HepG2 (cell line): ENCODE measurements at regions not wholly inside any gene's neighbourhood (a gene's known extent, or its start where the extent isn't known, plus 50 kb on each side); places are given as distances from the start of the nearest gene placed in this dataset.

ENCODE experiments used
- ATAC-seq: fragments of 200-7000 bp; cut with Tn5 transposase; 3 replicates; pipeline ENCODE4 v1.9.1; 2020; ENCODE audit warnings: mild to moderate bottlenecking, moderate library complexity
- BruUV-seq: library from RNA; stranded (reverse); fragments of 400-500 nt; replicated peaks from 2 replicates; lab custom pipeline; 2021; lab: Mats Ljungman, UMichigan
- CTCF ChIA-PET: fragments of 300-600 bp; formaldehyde crosslinking; extraction: SDS; loops from one replicate; lab custom pipeline; 2021; ENCODE audit warnings: low total read pairs, inconsistent platforms, low intra/inter-chr PET ratio; lab: Yijun Ruan, JAX
- POLR2A ChIA-PET: fragments of 350-600 bp; sonication (Branson Sonifier 250); formaldehyde crosslinking; loops from one replicate; lab custom pipeline; 2020; ENCODE audit warnings: antibody characterized with exemption, inconsistent platforms; lab: Yijun Ruan, JAX
- DNase-seq: peaks from one replicate; pipeline ENCODE4 v3.0.0-alpha.2; 2015; ENCODE audit warnings: low spot score
- FAIRE-seq: peaks from 3 replicates; lab custom pipeline; 2011; peaks lifted over from hg19 to GRCh38; lab: Jason Lieb, UNC
- H2AFZ ChIP-seq: one replicate; pipeline ENCODE4 v1.6.1; 2011; ENCODE audit warnings: low read length, inconsistent platforms
- H3K27ac ChIP-seq: fragments of 300-600 bp; 3 replicates; pipeline ENCODE4 v1.8.0; 2011; ENCODE audit warnings: mixed run types, mild to moderate bottlenecking, mixed read lengths, low read length, inconsistent platforms; ENCODE audit not compliant: insufficient read depth; ENCODE audit errors: extremely low read length
- H3K27me3 ChIP-seq, 2 experiments: fragments of 200-600 bp in 1 of 2; 2 replicates in 1 of 2; 3 replicates in 1 of 2; pipeline versions ENCODE4 v1.6.0 to v1.8.0; 2011; ENCODE audit warnings: low read length in 2 of 2, mild to moderate bottlenecking in 2 of 2, moderate library complexity in 2 of 2, inconsistent platforms in 1 of 2; ENCODE audit not compliant: insufficient read depth in 2 of 2, control insufficient read depth in 1 of 2
- H3K36me3 ChIP-seq, 2 experiments: fragments of 200-600 bp in 1 of 2; replicated peaks in 1 of 2; 2 replicates in 1 of 2; 3 replicates in 1 of 2; pipeline versions ENCODE4 v1.5.1 to v1.8.0; 2011; ENCODE audit warnings: low read length in 2 of 2, inconsistent platforms in 1 of 2; ENCODE audit not compliant: insufficient read depth in 2 of 2, control insufficient read depth in 1 of 2
- H3K4me1 ChIP-seq: 2 replicates; pipeline ENCODE4 v1.5.1; 2012; ENCODE audit warnings: low read length, inconsistent platforms; ENCODE audit not compliant: insufficient read depth
- H3K4me2 ChIP-seq: 2 replicates; pipeline ENCODE4 v1.6.0; 2011; ENCODE audit warnings: low read depth, low read length, inconsistent platforms
- H3K4me3 ChIP-seq, 3 experiments: fragments of 200-600 bp in 1 of 3; sonication (generic), shearing (Covaris generic) in 1 of 3; replicated peaks in 1 of 3; 2 replicates each; pipeline ENCODE4 v1.5.1; 2011 to 2016; ENCODE audit warnings: low read length in 3 of 3, inconsistent platforms in 2 of 3, low read depth in 2 of 3, mild to moderate bottlenecking in 2 of 3, control low read depth in 1 of 3, mixed read lengths in 1 of 3; ENCODE audit not compliant: insufficient read depth in 1 of 3
- H3K79me2 ChIP-seq: one replicate; pipeline ENCODE4 v1.6.1; 2011; ENCODE audit warnings: low read length, inconsistent platforms; ENCODE audit not compliant: insufficient read depth
- H3K9ac ChIP-seq: 2 replicates; pipeline ENCODE4 v1.6.0; 2011; ENCODE audit warnings: mild to moderate bottlenecking, low read depth, low read length, inconsistent platforms; ENCODE audit not compliant: insufficient read depth
- H3K9me3 ChIP-seq: 2 replicates; pipeline ENCODE4 v1.5.1; 2012; ENCODE audit warnings: mild to moderate bottlenecking, low read length
- H4K20me1 ChIP-seq: 2 replicates; pipeline ENCODE4 v1.6.0; 2011; ENCODE audit warnings: inconsistent platforms, mild to moderate bottlenecking, low read length, moderate library complexity; ENCODE audit not compliant: insufficient read depth
- ATRX ChIP-seq: sonication (generic); formaldehyde crosslinking; IDR thresholded peaks from 2 replicates; pipeline ENCODE4 v1.4.0; 2020; ENCODE audit warnings: missing genetic modification reagents, borderline replicate concordance
- HNF1B ChIP-seq: sonication (generic); formaldehyde crosslinking; IDR thresholded peaks from 2 replicates; pipeline ENCODE4 v1.5.1; 2020; ENCODE audit warnings: mild to moderate bottlenecking, moderate library complexity, missing genetic modification reagents
- HOXA3 ChIP-seq: sonication (generic); formaldehyde crosslinking; IDR thresholded peaks from 2 replicates; pipeline ENCODE4 v1.5.0; 2020; ENCODE audit warnings: missing genetic modification reagents
- MAZ ChIP-seq, 2 experiments: sonication (generic) in 1 of 2; formaldehyde crosslinking in 1 of 2; IDR thresholded peaks; 2 replicates each; pipeline versions ENCODE4 v1.5.0 to v1.6.1; 2012 to 2020; ENCODE audit warnings: low read depth in 2 of 2, mild to moderate bottlenecking in 2 of 2, borderline replicate concordance in 1 of 2, improper control_type of control experiment in 1 of 2, low read length in 1 of 2, missing genetic modification reagents in 1 of 2, moderate library complexity in 1 of 2
- NFYC ChIP-seq: IDR thresholded peaks from 2 replicates; pipeline ENCODE4 v1.6.1; 2016; ENCODE audit warnings: missing genetic modification reagents, missing compliant biosample characterization
- RERE ChIP-seq: IDR thresholded peaks from 2 replicates; pipeline ENCODE4 v1.6.1; 2016; ENCODE audit warnings: low read depth, missing genetic modification reagents, missing compliant biosample characterization
- SAFB2 ChIP-seq: sonication (generic); formaldehyde crosslinking; IDR thresholded peaks from 2 replicates; pipeline ENCODE4 v1.5.1; 2020; ENCODE audit warnings: missing genetic modification reagents, low read depth, mild to moderate bottlenecking, borderline replicate concordance
- ZNF234 ChIP-seq: sonication (generic); formaldehyde crosslinking; conservative IDR thresholded peaks from 2 replicates; pipeline ENCODE4 v1.5.1; 2020; ENCODE audit warnings: mild to moderate bottlenecking, missing genetic modification reagents
- ZNF256 ChIP-seq: sonication (generic); formaldehyde crosslinking; conservative IDR thresholded peaks from 2 replicates; pipeline ENCODE4 v1.4.0; 2020; ENCODE audit warnings: missing genetic modification reagents
- ZNF280D ChIP-seq: sonication (generic); formaldehyde crosslinking; IDR thresholded peaks from 2 replicates; pipeline ENCODE4 v1.5.1; 2020; ENCODE audit warnings: mild to moderate bottlenecking, missing genetic modification reagents
- ZNF740 ChIP-seq: sonication (generic); formaldehyde crosslinking; IDR thresholded peaks from 2 replicates; pipeline ENCODE4 v1.4.0; 2020; ENCODE audit warnings: missing genetic modification reagents
- in situ Hi-C: cut with HindIII; loops from 2 replicates; pipeline ENCODE4 v1.10.0; 2017; ENCODE audit warnings: low pct_unique_long_range_greater_than_20kb; ENCODE audit not compliant: extremely low pct_ligation_motif_present
- intact Hi-C: fragments of 100-400 bp; cut with micrococcal nuclease; formaldehyde crosslinking; loops from one replicate; pipeline ENCODE4 v1.10.0; 2022; ENCODE audit not compliant: unreplicated experiment

GRCh38 chr4:26235500-26235899 is 85.3 kb upstream of the RBPJ start:
- intact Hi-C loops, result no loop called here
- no peak overlapping the region for H3K27ac ChIP-seq

More at GRCh38 chr4:26235500-26235899, 85.3 kb upstream of the RBPJ start:
- POLR2A ChIA-PET, result no interaction called here
- in situ Hi-C loops, result no loop called here
- no peak overlapping the region for H2AFZ ChIP-seq
- H3K4me1 ChIP-seq, result peaks cover 28% of the 10 kb centered on the region
- no peaks in the 10 kb centered on the region for H3K9me3 ChIP-seq
- ATAC-seq, result no peak
- no peak for DNase-seq
- no peaks in the 10 kb centered on the region for H4K20me1 ChIP-seq
- FAIRE-seq, result no peak
- CTCF ChIA-PET, result no interaction called here
- BruUV-seq, result no TSS peak
- no peak overlapping the region for H3K4me2 ChIP-seq
- H3K9ac ChIP-seq, result no peak overlapping the region
- TF ChIP-seq ZNF256 (CRISPR knock-in tag) (no peak), HNF1B (no peak), ZNF234 (CRISPR knock-in tag) (no peak), ZNF280D (CRISPR knock-in tag) (no peak), RERE (no peak), NFYC (no peak), ZNF740 (CRISPR knock-in tag) (no peak), SAFB2 (no peak), HOXA3 (CRISPR knock-in tag) (no peak), ATRX (no peak), MAZ (IDR thresholded peaks at IDR 0.05; ENCODE audit: borderline replicate concordance, low read depth, low read length) (no peak), MAZ (CRISPR knock-in tag; IDR thresholded peaks at IDR 0.05; ENCODE audit: low read depth) (no peak)
- H3K4me3 ChIP-seq, result no peak overlapping the region
- no peaks in the 10 kb centered on the region; a peak in 2 of 5 replicates for H3K27me3 ChIP-seq
- no peaks in the 10 kb centered on the region for H3K79me2 ChIP-seq
- H3K36me3 ChIP-seq, result no peaks in the 10 kb centered on the region
